CMK (cell line): ENCODE measurements at regions not wholly inside any gene's neighbourhood (a gene's known extent, or its start where the extent isn't known, plus 50 kb on each side); places are given as distances from the start of the nearest gene placed in this dataset.
A peak's percentile ranks its signal among the peaks of the same experiment; 100 is the strongest.

Experiments used
- DNase-seq: peaks from one replicate; pipeline ENCODE4 v3.0.0-alpha.2; 2010; ENCODE audit warnings: low read depth

- no peak for DNase-seq
Observed at GRCh38 chr12:124096109-124096508, 123.1 kb downstream of the ZNF664 start.

DNA sequence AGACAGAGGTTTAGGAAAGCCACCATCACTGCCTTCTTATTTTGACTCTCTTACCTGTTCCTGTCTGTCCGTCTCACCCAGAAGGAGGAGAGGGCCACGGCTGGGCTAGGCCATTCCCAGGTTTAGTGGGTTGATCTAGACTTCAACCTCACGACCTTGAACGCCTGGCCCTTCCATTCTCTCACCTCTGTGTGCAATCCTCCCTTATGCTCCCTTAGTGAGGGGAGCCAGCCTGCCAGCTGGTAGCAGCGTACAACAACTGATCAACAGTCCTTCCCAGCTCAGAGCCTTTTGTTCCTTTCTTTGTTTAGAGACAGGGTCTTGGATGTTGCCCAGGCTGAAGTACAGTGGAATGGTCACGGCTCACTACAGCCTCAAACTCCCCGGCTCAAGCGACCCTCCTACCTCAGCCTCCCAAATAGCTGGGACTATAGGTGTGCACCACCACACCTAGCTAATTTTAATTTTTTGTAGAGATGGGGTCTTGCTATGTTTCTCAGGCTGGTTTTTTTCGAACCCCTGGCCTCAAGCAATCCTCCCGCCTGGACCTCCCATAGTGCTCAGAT lies 123.9 kb downstream of the ZNF664 start:
- DNase-seq = no peak

- no peak for DNase-seq
Observed at GRCh38 chr12:124097701-124098100, 124.7 kb downstream of the ZNF664 start.

- no peak for DNase-seq
Observed at GRCh38 chr12:124098101-124098757, 125.2 kb downstream of the ZNF664 start.

GRCh38 chr12:124098887-124099286 lies 125.9 kb downstream of the ZNF664 start:
- DNase-seq = no peak

DNA sequence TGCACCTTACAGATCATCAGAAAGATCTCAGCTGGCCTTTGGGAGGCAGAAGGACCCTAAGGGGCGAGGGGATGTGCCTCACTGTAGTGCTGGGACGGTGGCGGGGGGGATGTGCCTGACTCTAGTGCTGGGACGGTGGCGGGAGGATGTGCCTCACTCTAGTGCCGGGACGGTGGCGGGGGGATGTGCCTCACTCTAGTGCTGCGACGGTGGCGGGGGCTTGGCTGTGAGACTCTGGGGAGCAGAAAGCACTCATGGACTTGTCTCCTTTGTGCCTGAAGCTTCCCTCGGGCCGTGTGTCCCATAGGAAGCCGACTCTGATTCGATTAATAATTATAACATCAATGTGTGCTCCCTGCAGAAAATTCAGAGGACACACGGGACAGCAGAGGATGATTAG lies 126.6 kb downstream of the ZNF664 start:
- DNase-seq = no peak

DNA sequence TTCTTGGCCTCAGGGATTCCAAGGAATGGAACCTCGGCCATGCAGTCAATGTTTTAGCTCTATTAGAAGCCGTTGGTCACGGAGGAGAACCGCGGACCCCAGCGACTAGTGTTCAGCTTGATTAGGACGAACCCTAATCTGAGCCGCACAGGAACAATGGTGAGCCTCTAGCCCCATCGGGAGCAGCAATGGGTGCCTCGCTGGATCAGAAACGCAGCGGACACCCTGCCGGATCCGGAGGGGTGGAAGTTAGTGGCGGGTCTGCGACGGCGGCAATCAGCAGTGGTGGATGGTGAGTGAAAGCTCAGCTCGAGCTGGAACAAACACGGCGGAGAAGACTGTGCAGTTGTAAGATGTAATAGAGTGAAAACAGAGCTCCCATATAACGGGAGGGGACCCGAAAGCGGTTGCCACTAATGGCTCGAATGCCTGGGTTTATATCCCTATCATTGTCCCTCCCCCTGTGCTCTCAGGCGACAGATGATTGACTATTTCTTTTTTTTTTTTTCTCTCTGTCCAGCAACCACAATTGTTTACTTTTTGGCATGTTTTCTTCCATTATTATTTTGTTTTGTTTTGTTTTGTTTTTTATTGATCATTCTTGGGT lies 127.7 kb downstream of the ZNF664 start:
- no peak for DNase-seq

DNA sequence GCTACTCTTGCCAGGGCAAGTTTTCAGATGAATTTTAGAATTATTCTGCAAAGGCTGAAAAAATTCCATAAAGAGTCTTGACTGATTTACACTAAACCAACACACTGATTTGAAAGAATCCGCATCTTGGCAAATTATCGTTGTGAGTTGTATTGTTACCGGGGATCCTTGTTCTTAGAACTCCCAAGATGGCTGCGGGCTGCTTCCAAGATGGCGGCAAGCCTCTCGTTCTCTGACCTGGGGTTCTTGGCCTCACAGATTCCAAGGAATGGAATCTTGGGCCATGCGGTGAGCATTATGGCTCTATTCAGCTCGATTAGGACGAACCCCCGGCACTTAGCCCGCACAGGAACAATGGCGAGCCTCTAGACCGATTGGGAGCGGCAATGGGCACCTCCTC lies 132.5 kb downstream of the ZNF664 start:
- DNase-seq = no peak

DNA sequence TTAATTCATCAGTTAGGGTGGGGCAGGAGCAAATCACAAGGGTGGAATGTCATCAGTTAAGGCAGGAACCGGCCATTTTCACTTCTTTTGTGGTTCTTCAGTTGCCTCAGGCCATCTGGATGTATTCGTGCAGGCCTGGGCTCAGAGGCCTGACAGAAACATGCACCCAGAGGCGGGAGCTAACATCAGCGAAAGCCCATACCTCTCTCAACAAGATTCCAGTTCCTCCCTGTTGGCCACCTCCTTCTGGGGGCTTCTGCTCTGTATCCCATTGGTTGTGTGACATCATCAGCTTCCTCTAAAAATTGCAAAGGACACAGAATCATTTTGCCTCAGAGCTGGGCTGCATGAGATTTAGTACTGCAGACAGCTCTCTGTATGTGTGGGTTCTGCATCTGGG lies 134.3 kb downstream of the ZNF664 start:
- DNase-seq = no peak

DNA sequence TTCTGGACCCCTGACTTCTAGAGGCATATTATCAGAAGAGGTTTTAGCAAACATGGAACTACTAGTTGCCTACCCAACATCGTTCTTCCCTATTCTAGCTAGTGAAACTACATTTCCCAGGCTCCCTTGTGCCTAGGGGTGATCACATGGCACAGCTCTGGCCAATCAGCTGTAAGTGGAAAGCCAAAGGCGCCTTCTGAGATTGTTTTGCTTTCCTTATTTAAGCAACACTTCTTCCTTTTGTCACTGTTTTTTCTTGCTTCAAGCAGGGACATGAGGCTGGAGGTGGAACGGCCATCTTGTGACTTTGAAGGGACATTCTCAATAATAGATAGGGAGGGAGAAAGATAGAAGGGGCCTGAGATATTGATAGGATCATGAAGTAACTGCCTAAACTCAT lies 136.7 kb downstream of the ZNF664 start:
- DNase-seq = peak; percentile 47

DNA sequence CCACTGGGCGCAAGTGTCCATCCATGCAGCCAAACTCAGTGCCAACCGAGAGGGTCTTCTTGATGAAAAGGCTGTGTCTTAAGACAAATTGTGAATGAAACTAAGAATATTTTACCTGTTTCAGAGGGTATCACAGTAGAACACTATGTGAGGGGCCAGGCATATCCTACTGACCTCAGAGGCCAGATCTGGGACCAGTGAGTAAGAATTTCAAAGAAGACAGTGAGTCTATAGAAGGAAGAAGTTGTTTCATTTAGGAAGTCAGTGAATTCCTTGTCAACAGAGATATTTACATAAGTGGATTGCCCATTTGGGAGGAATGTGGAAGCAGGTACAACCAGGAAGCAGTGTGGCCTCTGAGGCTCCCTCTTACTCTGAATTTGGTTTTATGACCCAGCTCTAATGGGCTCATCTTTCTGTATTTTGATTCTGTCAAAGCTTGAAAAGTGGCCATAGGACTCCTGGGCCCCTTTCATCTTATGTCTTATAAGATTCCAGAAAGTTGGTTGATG lies 137.4 kb downstream of the ZNF664 start:
- no peak for DNase-seq

DNA sequence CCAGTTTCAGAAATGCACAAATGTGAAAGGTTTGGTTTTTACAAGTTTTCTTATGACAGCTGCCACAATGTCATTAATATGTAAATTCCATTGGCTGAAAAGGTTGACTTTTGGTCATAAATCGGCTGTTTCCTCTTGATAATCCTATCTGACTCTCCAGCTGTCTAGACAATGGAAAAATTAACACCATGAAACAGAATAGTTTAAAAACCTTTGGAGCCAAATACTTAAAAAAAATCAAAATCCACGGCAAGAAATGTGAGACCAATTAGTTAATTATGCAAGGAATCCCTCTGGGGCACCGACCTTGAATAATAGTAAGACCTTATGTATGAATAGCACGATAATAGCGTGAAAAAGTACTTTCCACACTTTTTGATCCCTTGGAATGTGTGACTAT lies 138.0 kb downstream of the ZNF664 start:
- DNase-seq = no peak

- DNase-seq = no peak
Observed at GRCh38 chr12:124114316-124114715, 141.3 kb downstream of the ZNF664 start.

DNA sequence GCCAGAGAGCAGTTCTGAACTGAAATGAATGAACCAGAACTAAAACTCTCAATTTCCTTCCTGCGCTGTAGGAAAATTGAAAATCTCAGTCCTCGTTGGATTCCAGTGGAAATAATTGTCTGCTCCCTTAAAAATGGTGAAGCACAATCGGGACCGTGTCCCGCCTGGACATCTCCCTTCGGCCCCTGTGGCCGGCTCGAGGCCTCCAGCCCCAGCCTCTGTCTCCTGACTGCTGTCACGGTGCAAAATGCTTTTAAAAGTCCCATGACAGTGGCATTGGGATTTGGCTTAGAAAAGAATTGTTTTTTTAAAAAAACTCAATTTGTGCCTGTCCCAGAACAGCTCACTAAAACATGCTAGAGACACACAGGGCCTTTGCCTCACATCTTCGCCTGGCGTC lies 142.5 kb downstream of the ZNF664 start:
- DNase-seq = no peak

GRCh38 chr12:124115976-124116690 lies 143.1 kb downstream of the ZNF664 start:
- DNase-seq = no peak

- no peak for DNase-seq
Observed at GRCh38 chr12:124120739-124121138, 147.7 kb downstream of the ZNF664 start.

DNA sequence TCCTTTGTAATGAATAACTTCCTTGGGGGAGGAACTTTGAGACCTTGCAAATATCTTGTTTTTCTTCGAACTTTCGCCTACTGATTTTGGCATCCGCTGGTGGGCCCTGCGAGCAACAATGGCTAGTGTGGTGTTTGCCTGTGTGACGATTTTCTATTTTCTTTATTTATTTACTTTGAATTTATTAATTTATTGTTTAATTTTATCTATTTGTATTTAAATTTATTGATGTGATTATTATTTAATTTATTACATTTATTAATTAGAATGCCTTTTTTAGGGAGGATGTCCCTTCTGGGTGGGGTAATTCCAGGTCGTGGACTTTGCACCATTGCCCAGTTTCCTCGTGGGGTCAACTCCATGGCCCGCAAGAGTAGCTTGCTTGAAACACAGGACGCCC lies 149.7 kb downstream of the ZNF664 start:
- DNase-seq = no peak

- no peak for DNase-seq
Observed at GRCh38 chr12:124123296-124124000, 150.4 kb downstream of the ZNF664 start.

DNA sequence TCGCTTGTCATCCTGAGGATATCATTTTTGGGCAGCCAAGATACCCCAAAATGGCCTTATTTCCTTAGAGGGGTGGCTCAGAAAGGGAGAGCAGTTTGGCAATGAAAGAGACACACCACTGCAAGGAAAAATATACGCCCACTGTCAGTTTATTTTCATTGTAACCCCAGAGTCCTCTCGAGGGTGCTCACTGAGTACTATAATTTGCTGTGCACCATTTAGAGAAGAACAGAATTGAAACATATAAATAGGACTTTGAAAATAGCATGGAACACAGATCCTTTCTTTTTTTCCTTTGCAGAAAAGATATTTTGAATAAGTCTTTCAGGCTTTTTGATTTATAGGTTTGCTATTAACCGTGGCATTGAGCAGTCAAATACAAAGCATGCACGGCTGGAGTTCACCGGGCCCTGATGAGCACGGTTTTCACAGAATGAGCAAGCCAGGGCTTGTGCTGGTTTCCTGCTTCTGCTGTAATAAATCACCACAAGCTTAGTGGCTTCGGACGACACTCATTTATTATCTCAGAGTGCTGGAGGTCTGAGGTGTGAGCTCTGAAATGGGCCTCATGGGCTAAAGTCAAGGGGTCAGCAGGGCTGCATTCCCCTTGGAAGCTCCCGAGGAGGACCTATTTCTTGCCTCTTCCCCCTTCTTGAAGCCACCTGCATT lies 152.3 kb downstream of the ZNF664 start:
- DNase-seq = no peak

GRCh38 chr12:124126950-124127655 lies 154.1 kb downstream of the ZNF664 start:
- DNase-seq = no peak

DNA sequence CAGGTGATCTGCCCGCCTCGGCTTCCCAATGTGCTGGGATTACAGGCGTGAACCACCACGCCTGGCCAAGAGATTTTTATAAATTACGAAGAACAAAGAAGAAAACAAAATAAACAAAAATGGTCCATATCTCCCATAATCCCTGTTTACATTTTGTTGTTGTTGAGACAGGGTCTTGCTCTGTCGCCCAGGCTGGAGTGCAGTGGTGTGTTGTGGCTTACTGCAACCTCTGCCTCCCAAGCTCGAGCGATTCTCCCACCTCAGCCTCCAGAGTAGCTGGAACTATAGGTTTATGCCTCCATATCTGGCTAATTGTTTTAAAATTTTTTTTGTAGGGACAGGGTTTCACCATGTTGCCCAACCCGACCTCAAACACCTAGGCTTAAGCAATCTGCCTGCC lies 156.1 kb downstream of the ZNF664 start:
- no peak for DNase-seq
